ENCODE measurements at regions not wholly inside any gene's neighbourhood (a gene's known extent, or its start where the extent isn't known, plus 50 kb on each side); places are given as distances from the start of the nearest gene placed in this dataset.

DNA sequence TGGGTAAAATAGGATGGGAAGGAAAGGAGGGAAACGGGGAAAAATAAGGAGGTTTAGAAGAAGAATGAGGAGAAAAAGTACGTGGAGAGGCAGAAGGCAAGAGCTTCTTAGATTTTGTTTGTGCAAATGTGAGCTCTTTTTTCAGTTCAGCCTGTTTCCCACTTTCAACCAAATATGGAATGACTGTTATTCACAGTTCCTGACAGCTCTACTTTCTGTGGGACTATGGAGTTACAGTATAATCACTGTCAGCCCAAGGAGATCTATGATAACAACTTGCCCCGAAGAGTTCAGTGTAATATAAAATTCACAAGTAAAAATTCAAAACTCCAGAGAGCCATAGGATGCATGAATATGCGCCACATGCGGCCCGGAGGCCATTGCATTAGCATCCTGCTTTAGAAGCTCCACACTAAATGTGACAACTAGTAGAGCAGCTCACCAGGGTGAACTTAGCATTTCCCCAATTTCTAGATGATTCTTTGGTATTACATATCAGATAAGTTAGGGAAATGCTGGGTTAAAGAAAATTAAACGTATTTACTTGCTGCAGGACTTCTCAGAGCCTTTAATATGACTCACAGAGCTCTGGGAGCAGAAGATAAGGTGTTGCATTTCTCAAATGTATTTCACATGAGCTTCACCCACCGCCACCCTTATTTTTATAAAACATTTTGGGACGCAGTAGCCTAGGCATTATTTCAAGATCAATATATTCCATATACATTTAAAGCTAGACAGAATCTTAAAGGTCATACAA is 234.6 kb downstream of the EBLN2 start:
- TF ChIP-seq POLR2A (IDR thresholded peaks at IDR 0.05) = no peak
- TF ChIP-seq, protein P1, sequence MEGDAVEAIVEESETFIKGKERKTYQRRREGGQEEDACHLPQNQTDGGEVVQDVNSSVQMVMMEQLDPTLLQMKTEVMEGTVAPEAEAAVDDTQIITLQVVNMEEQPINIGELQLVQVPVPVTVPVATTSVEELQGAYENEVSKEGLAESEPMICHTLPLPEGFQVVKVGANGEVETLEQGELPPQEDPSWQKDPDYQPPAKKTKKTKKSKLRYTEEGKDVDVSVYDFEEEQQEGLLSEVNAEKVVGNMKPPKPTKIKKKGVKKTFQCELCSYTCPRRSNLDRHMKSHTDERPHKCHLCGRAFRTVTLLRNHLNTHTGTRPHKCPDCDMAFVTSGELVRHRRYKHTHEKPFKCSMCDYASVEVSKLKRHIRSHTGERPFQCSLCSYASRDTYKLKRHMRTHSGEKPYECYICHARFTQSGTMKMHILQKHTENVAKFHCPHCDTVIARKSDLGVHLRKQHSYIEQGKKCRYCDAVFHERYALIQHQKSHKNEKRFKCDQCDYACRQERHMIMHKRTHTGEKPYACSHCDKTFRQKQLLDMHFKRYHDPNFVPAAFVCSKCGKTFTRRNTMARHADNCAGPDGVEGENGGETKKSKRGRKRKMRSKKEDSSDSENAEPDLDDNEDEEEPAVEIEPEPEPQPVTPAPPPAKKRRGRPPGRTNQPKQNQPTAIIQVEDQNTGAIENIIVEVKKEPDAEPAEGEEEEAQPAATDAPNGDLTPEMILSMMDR (IDR thresholded peaks at IDR 0.05) = no peak
